ENCODE measurements at regions not wholly inside any gene's neighbourhood (a gene's known extent, or its start where the extent isn't known, plus 50 kb on each side); places are given as distances from the start of the nearest gene placed in this dataset.

DNA sequence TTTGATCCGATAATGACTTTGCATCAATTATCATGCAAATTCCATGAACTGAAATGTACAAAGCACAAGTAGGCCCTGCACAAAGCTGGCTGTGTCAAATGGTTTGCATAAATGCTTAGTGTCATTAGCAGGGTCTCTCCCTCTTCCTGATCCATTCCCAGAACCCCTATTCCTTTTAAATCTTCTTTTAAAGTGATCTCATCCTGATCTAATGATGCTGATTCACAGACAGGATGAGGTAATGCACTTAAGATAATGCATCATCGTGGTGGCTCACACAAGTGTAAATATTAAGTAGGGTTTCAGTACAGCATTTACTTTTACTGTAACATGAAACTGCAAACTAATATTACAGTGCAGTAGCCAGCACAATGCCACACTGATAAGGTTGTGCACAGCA is 304.8 kb upstream of the SOX11 start:
- Mint-ChIP-seq H3K27me3 (ENCODE audit: unreplicated experiment) (no peaks in the 10 kb centered on the region), H3K4me3 (ENCODE audit: unreplicated experiment) (no peak overlapping the region), H3K36me3 (ENCODE audit: unreplicated experiment) (no peaks in the 10 kb centered on the region), H3K9me3 (ENCODE audit: unreplicated experiment) (peaks cover 9% of the 10 kb centered on the region), H3K4me1 (ENCODE audit: unreplicated experiment) (no peaks in the 10 kb centered on the region), H3K27ac (ENCODE audit: unreplicated experiment) (no peak overlapping the region)
- TF ChIP-seq, protein P1, sequence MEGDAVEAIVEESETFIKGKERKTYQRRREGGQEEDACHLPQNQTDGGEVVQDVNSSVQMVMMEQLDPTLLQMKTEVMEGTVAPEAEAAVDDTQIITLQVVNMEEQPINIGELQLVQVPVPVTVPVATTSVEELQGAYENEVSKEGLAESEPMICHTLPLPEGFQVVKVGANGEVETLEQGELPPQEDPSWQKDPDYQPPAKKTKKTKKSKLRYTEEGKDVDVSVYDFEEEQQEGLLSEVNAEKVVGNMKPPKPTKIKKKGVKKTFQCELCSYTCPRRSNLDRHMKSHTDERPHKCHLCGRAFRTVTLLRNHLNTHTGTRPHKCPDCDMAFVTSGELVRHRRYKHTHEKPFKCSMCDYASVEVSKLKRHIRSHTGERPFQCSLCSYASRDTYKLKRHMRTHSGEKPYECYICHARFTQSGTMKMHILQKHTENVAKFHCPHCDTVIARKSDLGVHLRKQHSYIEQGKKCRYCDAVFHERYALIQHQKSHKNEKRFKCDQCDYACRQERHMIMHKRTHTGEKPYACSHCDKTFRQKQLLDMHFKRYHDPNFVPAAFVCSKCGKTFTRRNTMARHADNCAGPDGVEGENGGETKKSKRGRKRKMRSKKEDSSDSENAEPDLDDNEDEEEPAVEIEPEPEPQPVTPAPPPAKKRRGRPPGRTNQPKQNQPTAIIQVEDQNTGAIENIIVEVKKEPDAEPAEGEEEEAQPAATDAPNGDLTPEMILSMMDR (IDR thresholded peaks at IDR 0.05): no peak
- no peak for DNase-seq (ENCODE audit: extremely low spot score, unreplicated experiment)

DNA sequence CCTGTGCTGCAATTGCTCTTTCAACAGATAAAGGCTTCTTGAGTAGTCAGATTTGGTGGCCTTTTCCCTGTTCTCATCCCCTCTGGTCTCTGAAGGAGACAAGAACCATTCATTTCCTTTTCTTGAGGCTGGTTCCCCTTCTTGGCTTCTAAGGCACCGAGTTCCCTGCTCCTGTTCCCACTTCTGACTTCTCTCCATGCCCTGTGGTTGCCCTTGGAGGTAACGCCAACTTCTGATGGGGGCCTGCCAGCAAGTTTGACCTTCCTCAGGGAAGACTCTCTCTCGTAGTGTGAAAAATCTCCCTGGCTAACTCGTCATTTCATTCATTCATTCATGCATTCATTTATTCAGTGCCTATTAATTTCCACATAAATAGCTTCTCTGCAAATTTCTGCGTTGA is 302.4 kb upstream of the SOX11 start:
- no peaks in the 10 kb centered on the region for H3K36me3 Mint-ChIP-seq (ENCODE audit: unreplicated experiment)
- no peak overlapping the region for H3K4me3 Mint-ChIP-seq (ENCODE audit: unreplicated experiment)
- H3K27me3 Mint-ChIP-seq (ENCODE audit: unreplicated experiment): no peaks in the 10 kb centered on the region
- H3K27ac Mint-ChIP-seq (ENCODE audit: unreplicated experiment): no peak overlapping the region
- no peak for DNase-seq (ENCODE audit: extremely low spot score, unreplicated experiment)
- H3K4me1 Mint-ChIP-seq (ENCODE audit: unreplicated experiment): no peaks in the 10 kb centered on the region
- peaks cover 9% of the 10 kb centered on the region for H3K9me3 Mint-ChIP-seq (ENCODE audit: unreplicated experiment)
- TF ChIP-seq, protein P1 (IDR thresholded peaks at IDR 0.05): no peak

DNA sequence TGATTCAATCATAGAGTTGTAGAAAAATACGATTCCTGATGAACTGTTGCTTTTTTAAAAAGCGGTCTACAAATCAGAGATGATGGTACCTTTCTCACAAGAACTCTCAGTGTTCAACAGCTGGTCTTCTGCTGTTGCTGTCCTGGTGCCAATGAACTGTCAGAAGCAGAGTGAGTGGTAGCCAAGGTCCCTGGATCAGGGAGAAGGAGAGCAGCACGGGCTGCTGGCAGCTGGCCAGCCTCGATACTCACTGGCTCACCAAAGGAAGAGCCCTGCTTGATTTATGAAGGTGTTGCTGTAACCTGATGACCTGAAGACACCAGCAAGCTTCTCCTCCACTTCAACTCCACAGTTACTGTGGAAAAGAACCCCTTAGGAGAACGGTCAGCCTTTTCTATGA is 300.8 kb upstream of the SOX11 start:
- H3K9me3 Mint-ChIP-seq (ENCODE audit: unreplicated experiment): peaks cover 9% of the 10 kb centered on the region
- TF ChIP-seq, protein P1 (IDR thresholded peaks at IDR 0.05): no peak

DNA sequence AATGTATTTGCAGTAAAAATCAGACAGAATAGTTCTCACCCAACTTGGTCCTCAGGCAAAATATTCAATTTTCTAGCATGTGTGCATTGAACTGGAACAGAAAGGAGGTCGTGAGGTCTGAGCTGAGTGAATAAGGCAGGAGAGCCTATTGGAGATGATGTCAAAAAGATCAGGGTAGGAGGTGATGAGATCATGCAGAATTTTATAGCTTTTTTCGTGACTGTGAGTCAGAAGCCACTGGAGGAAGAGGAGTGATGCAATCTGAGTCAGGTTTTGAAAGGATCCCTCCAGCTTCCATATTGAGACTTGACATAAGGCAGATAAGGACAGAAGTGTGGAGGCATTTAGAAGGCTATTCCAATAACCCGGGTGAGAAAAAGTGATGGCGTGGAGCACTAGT is 299.5 kb upstream of the SOX11 start:
- Mint-ChIP-seq H3K4me1 (ENCODE audit: unreplicated experiment) (peaks cover 2% of the 10 kb centered on the region), H3K4me3 (ENCODE audit: unreplicated experiment) (no peak overlapping the region), H3K36me3 (ENCODE audit: unreplicated experiment) (no peaks in the 10 kb centered on the region), H3K27me3 (ENCODE audit: unreplicated experiment) (no peaks in the 10 kb centered on the region), H3K9me3 (ENCODE audit: unreplicated experiment) (peaks cover 9% of the 10 kb centered on the region), H3K27ac (ENCODE audit: unreplicated experiment) (no peak overlapping the region)
- no peak for DNase-seq (ENCODE audit: extremely low spot score, unreplicated experiment)
- TF ChIP-seq, protein P1 (IDR thresholded peaks at IDR 0.05): no peak

More for the DNA sequence above, 300.8 kb upstream of the SOX11 start:
- no peak for DNase-seq (ENCODE audit: extremely low spot score, unreplicated experiment)
- no peaks in the 10 kb centered on the region for H3K27me3 Mint-ChIP-seq (ENCODE audit: unreplicated experiment)
- H3K36me3 Mint-ChIP-seq (ENCODE audit: unreplicated experiment): no peaks in the 10 kb centered on the region
- H3K4me1 Mint-ChIP-seq (ENCODE audit: unreplicated experiment): no peaks in the 10 kb centered on the region
- H3K27ac Mint-ChIP-seq (ENCODE audit: unreplicated experiment): no peak overlapping the region
- no peak overlapping the region for H3K4me3 Mint-ChIP-seq (ENCODE audit: unreplicated experiment)

DNA sequence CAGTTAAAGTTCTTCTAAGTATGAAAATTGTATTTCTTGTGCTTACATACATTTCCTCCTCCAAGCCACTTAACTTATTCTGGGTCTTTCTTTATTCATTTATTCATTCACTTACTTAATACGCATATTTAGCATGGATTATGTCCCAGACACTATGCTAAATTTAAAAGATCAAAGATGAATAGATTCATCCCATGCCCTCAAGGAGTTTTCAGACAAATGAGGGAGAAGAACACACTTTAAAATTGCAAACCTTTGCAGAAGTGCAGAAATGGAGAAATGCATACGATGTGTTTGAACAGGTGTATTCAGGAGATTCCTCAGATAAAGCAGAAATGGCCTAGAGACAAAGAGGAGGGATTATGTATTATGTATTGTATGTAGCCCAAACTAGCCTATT is 298.7 kb upstream of the SOX11 start:
- peaks cover 6% of the 10 kb centered on the region for H3K9me3 Mint-ChIP-seq (ENCODE audit: unreplicated experiment)
- no peaks in the 10 kb centered on the region for H3K27me3 Mint-ChIP-seq (ENCODE audit: unreplicated experiment)
- DNase-seq (ENCODE audit: extremely low spot score, unreplicated experiment): no peak
- TF ChIP-seq, protein P1 (IDR thresholded peaks at IDR 0.05): no peak
- peaks cover 3% of the 10 kb centered on the region for H3K4me1 Mint-ChIP-seq (ENCODE audit: unreplicated experiment)
- H3K27ac Mint-ChIP-seq (ENCODE audit: unreplicated experiment): no peak overlapping the region
- no peak overlapping the region for H3K4me3 Mint-ChIP-seq (ENCODE audit: unreplicated experiment)
- H3K36me3 Mint-ChIP-seq (ENCODE audit: unreplicated experiment): no peaks in the 10 kb centered on the region

Measured in osteocyte (in vitro differentiated cells).